Gastrocnemius medialis (tissue), 4 donors: ENCODE measurements at regions not wholly inside any gene's neighbourhood (a gene's known extent, or its start where the extent isn't known, plus 50 kb on each side); places are given as distances from the start of the nearest gene placed in this dataset.

Experiments used
- ATAC-seq, 2 donors: fragments of 150-250 bp; one replicate each; pipeline ENCODE4 v1.9.1; 2016
- DNase-seq, 2 donors: peaks; one replicate each; pipeline ENCODE4 v3.0.0-alpha.2; 2019
- H3K27ac ChIP-seq, 4 donors: fragments of 200-600 bp; sonication (generic); 1 replicate in 1 of 4; 2 replicates in 3 of 4; pipeline ENCODE4 v1.5.1; 2016 to 2018; ENCODE audit warnings: mild to moderate bottlenecking in 2 of 4, moderate library complexity in 1 of 4
- H3K27me3 ChIP-seq, 3 donors: fragments of 200-600 bp; sonication (generic) in 2 of 3; 1 replicate in 1 of 3; 2 replicates in 2 of 3; pipeline versions ENCODE4 v1.5.1 to v1.6.0; 2016 to 2019; ENCODE audit warnings: mild to moderate bottlenecking in 1 of 3, moderate library complexity in 1 of 3
- H3K36me3 ChIP-seq, 2 donors: fragments of 200-600 bp; sonication (generic) in 1 of 2; one replicate each; pipeline ENCODE4 v1.5.1; 2017 to 2018
- H3K4me1 ChIP-seq, 2 donors: fragments of 200-600 bp; sonication (generic) in 1 of 2; one replicate each; pipeline ENCODE4 v1.5.1; 2016 to 2017; ENCODE audit warnings: mild to moderate bottlenecking in 2 of 2
- H3K4me3 ChIP-seq, 4 donors: fragments of 200-600 bp; sonication (generic) in 3 of 4; 1 replicate in 1 of 4; 2 replicates in 3 of 4; pipeline ENCODE4 v1.5.1; 2016 to 2019; ENCODE audit warnings: mild to moderate bottlenecking in 2 of 4
- H3K9me3 ChIP-seq, 3 donors: fragments of 200-600 bp; sonication (generic) in 2 of 3; 1 replicate in 1 of 3; 2 replicates in 2 of 3; pipeline ENCODE4 v1.5.1; 2016 to 2019
- CTCF ChIP-seq, 5 experiments: fragments of 450-650 bp in 3 of 5; fragments of 200-600 bp in 2 of 5; sonication (generic) in 2 of 5; IDR thresholded peaks in 4 of 5; conservative IDR thresholded peaks in 1 of 5; 1 replicate in 4 of 5; 2 replicates in 1 of 5; pipeline ENCODE4 v1.5.1; 2016 to 2019; ENCODE audit warnings: antibody characterized with exemption in 5 of 5, mild to moderate bottlenecking in 3 of 5, moderate library complexity in 3 of 5
- POLR2A ChIP-seq, 2 donors: fragments of 450-650 bp; IDR thresholded peaks; one replicate each; pipeline ENCODE4 v1.6.1; 2017; ENCODE audit warnings: antibody characterized with exemption in 2 of 2, mild to moderate bottlenecking in 2 of 2, moderate library complexity in 2 of 2
- in situ Hi-C, 4 donors: fragments of 200-750 bp; cut with MboI; loops; one replicate each; pipeline versions ENCODE4 v1.15.0 to v1.8.0; 2017; ENCODE audit warnings: low sequenced_read_pairs in 4 of 4
- intact Hi-C: fragments of 100-400 bp; cut with DNase I; formaldehyde crosslinking; loops from one replicate; pipeline ENCODE4 v1.15.1; 2023; ENCODE audit warnings: low total_unique reads

DNA sequence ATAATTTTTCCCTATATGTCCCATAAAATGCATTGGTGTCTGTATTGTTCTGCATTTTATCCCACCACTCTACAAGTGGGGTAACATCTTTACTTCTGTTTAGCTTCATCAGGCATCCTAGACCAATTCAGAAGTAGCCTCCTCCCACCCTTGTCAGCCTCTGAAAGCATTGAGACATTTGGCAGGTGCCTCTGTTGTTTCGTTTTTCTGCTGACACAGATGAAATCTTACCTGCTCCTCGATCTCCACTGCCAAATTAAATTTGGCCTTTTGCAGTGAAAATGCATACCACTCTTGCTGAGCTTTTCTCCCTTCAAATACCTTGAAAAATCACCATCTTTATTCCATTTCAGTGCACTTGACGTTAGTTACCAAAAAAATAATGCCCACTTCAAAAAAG lies 83.5 kb upstream of the STARD13 start:
- intact Hi-C loops: no loop called here
- peaks cover 4 to 12% of the 10 kb centered on the region in 2 donors for H3K4me1 ChIP-seq
- ATAC-seq: no peak

GRCh38 chr13:33372251-33372919 lies 86.8 kb upstream of the STARD13 start:
- Histone ChIP-seq H3K4me1 (peaks cover 4 to 12% of the 10 kb centered on the region in 2 donors), H3K4me3 (no peak overlapping the region), H3K9me3 (no peaks in the 10 kb centered on the region), H3K36me3 (no peaks in the 10 kb centered on the region), H3K27ac (no peak overlapping the region), H3K27me3 (no peaks in the 10 kb centered on the region)
- intact Hi-C loops (no loop called here), in situ Hi-C loops (no loop called here)
- TF ChIP-seq POLR2A (IDR thresholded peaks at IDR 0.05) (no peak), CTCF (IDR thresholded peaks at IDR 0.05 in 4 of 5, conservative IDR thresholded peaks at IDR 0.05 in 1 of 5) (no peak)
- ATAC-seq: no peak
- DNase-seq: no peak

More for the DNA sequence above, 83.5 kb upstream of the STARD13 start:
- in situ Hi-C loops: no loop called here
- Histone ChIP-seq H3K27ac (no peak overlapping the region), H3K27me3 (no peaks in the 10 kb centered on the region), H3K4me3 (no peak overlapping the region), H3K36me3 (no peaks in the 10 kb centered on the region), H3K9me3 (no peaks in the 10 kb centered on the region)
- TF ChIP-seq POLR2A (IDR thresholded peaks at IDR 0.05) (no peak), CTCF (IDR thresholded peaks at IDR 0.05 in 4 of 5, conservative IDR thresholded peaks at IDR 0.05 in 1 of 5) (no peak)
- no peak for DNase-seq

DNA sequence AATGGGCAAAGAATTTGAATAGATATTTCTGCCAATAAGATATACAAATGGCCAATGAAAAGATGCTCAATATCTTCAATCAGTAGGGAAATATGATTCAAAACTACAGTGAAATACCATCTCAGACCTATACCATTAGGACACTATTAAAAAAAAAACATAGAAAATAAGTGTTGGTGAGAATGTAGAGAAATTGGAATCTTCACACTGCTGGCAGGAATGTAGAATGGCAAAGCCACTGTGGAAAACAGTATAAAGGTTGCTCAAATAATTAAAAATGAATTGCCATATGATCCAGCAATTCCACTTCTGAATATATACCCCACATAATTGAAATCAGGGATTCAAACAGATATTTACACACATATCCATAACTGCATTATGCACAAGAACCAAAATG lies 88.1 kb upstream of the STARD13 start:
- no peak overlapping the region for H3K27ac ChIP-seq
- peaks cover 2 to 8% of the 10 kb centered on the region in 2 donors for H3K4me1 ChIP-seq
- no peaks in the 10 kb centered on the region for H3K9me3 ChIP-seq
- in situ Hi-C loops: no loop called here
- no peak for TF ChIP-seq POLR2A (IDR thresholded peaks at IDR 0.05)
- TF ChIP-seq CTCF (IDR thresholded peaks at IDR 0.05 in 4 of 5, conservative IDR thresholded peaks at IDR 0.05 in 1 of 5): no peak
- DNase-seq: no peak
- H3K36me3 ChIP-seq: no peaks in the 10 kb centered on the region
- intact Hi-C loops: no loop called here
- H3K4me3 ChIP-seq: no peak overlapping the region
- H3K27me3 ChIP-seq: no peaks in the 10 kb centered on the region
- no peak for ATAC-seq

GRCh38 chr13:33375421-33375820 lies 89.9 kb upstream of the STARD13 start:
- TF ChIP-seq POLR2A (IDR thresholded peaks at IDR 0.05): no peak
- TF ChIP-seq CTCF (IDR thresholded peaks at IDR 0.05 in 4 of 5, conservative IDR thresholded peaks at IDR 0.05 in 1 of 5): no peak
- Histone ChIP-seq H3K27me3 (no peaks in the 10 kb centered on the region), H3K4me3 (no peak overlapping the region), H3K36me3 (no peaks in the 10 kb centered on the region), H3K4me1 (no peaks in the 10 kb centered on the region), H3K9me3 (no peaks in the 10 kb centered on the region), H3K27ac (no peak overlapping the region)
- DNase-seq: no peak
- in situ Hi-C loops: no loop called here
- no peak for ATAC-seq
- intact Hi-C loops: no loop called here

DNA sequence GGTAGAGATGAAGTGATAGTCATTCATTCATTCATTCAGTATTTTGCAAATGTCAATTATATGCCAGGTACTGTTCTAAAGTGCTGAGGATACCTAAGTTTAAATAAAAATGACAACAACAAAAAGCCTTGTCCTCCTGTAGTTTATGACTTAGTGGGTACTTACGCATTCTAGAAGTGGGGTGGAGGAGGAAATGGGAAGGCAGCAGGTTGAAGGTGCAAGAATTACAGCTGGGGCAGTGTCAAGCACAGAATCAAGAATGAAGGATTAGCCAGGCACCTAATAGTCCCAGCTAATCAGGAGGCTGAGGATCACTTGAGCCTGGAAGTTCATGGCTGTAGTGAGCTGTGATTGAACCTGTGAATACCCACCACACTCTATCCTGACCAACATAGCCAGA lies 90.7 kb upstream of the STARD13 start:
- no peak for DNase-seq
- no peak overlapping the region for H3K4me3 ChIP-seq
- H3K27ac ChIP-seq: no peak overlapping the region
- H3K4me1 ChIP-seq: no peaks in the 10 kb centered on the region
- no peaks in the 10 kb centered on the region for H3K27me3 ChIP-seq
- intact Hi-C loops: no loop called here
- H3K36me3 ChIP-seq: no peaks in the 10 kb centered on the region
- H3K9me3 ChIP-seq: no peaks in the 10 kb centered on the region
- no peak for ATAC-seq
- no peak for TF ChIP-seq CTCF (IDR thresholded peaks at IDR 0.05 in 4 of 5, conservative IDR thresholded peaks at IDR 0.05 in 1 of 5)
- TF ChIP-seq POLR2A (IDR thresholded peaks at IDR 0.05): no peak
- in situ Hi-C loops: no loop called here
